WTC11 (cell line): ENCODE measurements at regions not wholly inside any gene's neighbourhood (a gene's known extent, or its start where the extent isn't known, plus 50 kb on each side); places are given as distances from the start of the nearest gene placed in this dataset.

Experiments used
- ATAC-seq: fragments of 200-7000 bp; cut with Tn5 transposase; 2 replicates; pipeline ENCODE4 v1.10.0; 2021; ENCODE audit warnings: mild to moderate bottlenecking, moderate library complexity
- CTCF ChIA-PET: fragments of 300-600 bp; sonication (Branson Sonifier 250); formaldehyde crosslinking; loops from one replicate; lab custom pipeline; 2021; ENCODE audit warnings: antibody characterized with exemption; lab: Charles Lee
- POLR2A ChIA-PET: fragments of 350-600 bp; sonication (Branson Sonifier 250); formaldehyde crosslinking; loops from one replicate; lab custom pipeline; 2021; ENCODE audit warnings: antibody characterized with exemption; lab: Charles Lee
- DNase-seq: peaks from one replicate; pipeline ENCODE4 v3.0.0; 2021; ENCODE audit warnings: low spot score
- H3K27ac Mint-ChIP-seq: 2 replicates; pipeline ENCODE4 v1.8.0; 2021; ENCODE audit warnings: mixed read lengths
- H3K27me3 Mint-ChIP-seq: 2 replicates; pipeline ENCODE4 v1.8.0; 2021; ENCODE audit warnings: low read depth, mild to moderate bottlenecking, moderate library complexity, mixed read lengths
- H3K36me3 Mint-ChIP-seq: 2 replicates; pipeline ENCODE4 v1.8.0; 2021; ENCODE audit warnings: mixed read lengths
- H3K4me1 Mint-ChIP-seq: 2 replicates; pipeline ENCODE4 v1.8.0; 2022; ENCODE audit warnings: mixed read lengths
- H3K4me3 Mint-ChIP-seq: 2 replicates; pipeline ENCODE4 v1.8.0; 2021; ENCODE audit warnings: mild to moderate bottlenecking, moderate library complexity, mixed read lengths
- H3K9me3 Mint-ChIP-seq: 2 replicates; pipeline ENCODE4 v1.8.0; 2021; ENCODE audit warnings: mixed read lengths
- EMX1 ChIP-seq: fragments of 250-450 bp; sonication (Bioruptor Pico); IDR thresholded peaks from 2 replicates; pipeline ENCODE4 v1.8.0; 2021; ENCODE audit warnings: mild to moderate bottlenecking
- FOXJ3 ChIP-seq: sonication (generic); formaldehyde crosslinking; IDR thresholded peaks from 2 replicates; pipeline ENCODE4 v1.9.0; 2021; ENCODE audit warnings: missing genetic modification reagents, mild to moderate bottlenecking, borderline replicate concordance
- FOXK1 ChIP-seq: sonication (generic); formaldehyde crosslinking; IDR thresholded peaks from 2 replicates; pipeline ENCODE4 v1.8.0; 2022; ENCODE audit warnings: mild to moderate bottlenecking, moderate library complexity, missing genetic modification reagents
- FOXP1 ChIP-seq: sonication (generic); formaldehyde crosslinking; IDR thresholded peaks from 2 replicates; pipeline ENCODE4 v1.8.0; 2022; ENCODE audit warnings: missing genetic modification reagents, mild to moderate bottlenecking, moderate library complexity, borderline replicate concordance
- IRF2 ChIP-seq: sonication (generic); formaldehyde crosslinking; IDR thresholded peaks from 2 replicates; pipeline ENCODE4 v1.8.0; 2022; ENCODE audit warnings: low read depth, missing genetic modification reagents, borderline replicate concordance
- KAT7 ChIP-seq: sonication (generic); formaldehyde crosslinking; IDR thresholded peaks from 2 replicates; pipeline ENCODE4 v1.8.1; 2023; ENCODE audit warnings: missing genetic modification reagents, mild to moderate bottlenecking, borderline replicate concordance
- MYBL2 ChIP-seq: sonication (generic); formaldehyde crosslinking; IDR thresholded peaks from 2 replicates; pipeline ENCODE4 v1.8.1; 2023; ENCODE audit warnings: mild to moderate bottlenecking, moderate library complexity, missing genetic modification reagents
- NFATC4 ChIP-seq: fragments of 250-450 bp; sonication (Bioruptor Pico); IDR thresholded peaks from 2 replicates; pipeline ENCODE4 v1.9.0; 2021; ENCODE audit warnings: mild to moderate bottlenecking
- OVOL2 ChIP-seq: fragments of 250-450 bp; sonication (Bioruptor Pico); IDR thresholded peaks from 2 replicates; pipeline ENCODE4 v1.9.0; 2021; ENCODE audit warnings: mild to moderate bottlenecking, borderline replicate concordance
- PRRX2 ChIP-seq: fragments of 250-450 bp; sonication (Bioruptor Pico); IDR thresholded peaks from 2 replicates; pipeline ENCODE4 v1.8.0; 2021; ENCODE audit warnings: mild to moderate bottlenecking
- RELA ChIP-seq: sonication (generic); formaldehyde crosslinking; IDR thresholded peaks from 2 replicates; pipeline ENCODE4 v1.8.1; 2022; ENCODE audit warnings: missing genetic modification reagents, mild to moderate bottlenecking, borderline replicate concordance
- SMAD4 ChIP-seq: sonication (generic); formaldehyde crosslinking; IDR thresholded peaks from 2 replicates; pipeline ENCODE4 v1.8.0; 2022; ENCODE audit warnings: mild to moderate bottlenecking, missing genetic modification reagents
- SOX15 ChIP-seq: fragments of 250-450 bp; sonication (Bioruptor Pico); IDR thresholded peaks from 2 replicates; pipeline ENCODE4 v1.9.0; 2021; ENCODE audit warnings: mild to moderate bottlenecking
- SP1 ChIP-seq: sonication (generic); formaldehyde crosslinking; conservative IDR thresholded peaks from 2 replicates; pipeline ENCODE4 v1.8.1; 2022; ENCODE audit warnings: missing genetic modification reagents
- TEAD1 ChIP-seq: sonication (generic); formaldehyde crosslinking; IDR thresholded peaks from 2 replicates; pipeline ENCODE4 v1.8.0; 2022; ENCODE audit warnings: mild to moderate bottlenecking, missing genetic modification reagents
- TF ChIP-seq, protein P1 (sequence below): sonication (generic); formaldehyde crosslinking; conservative IDR thresholded peaks from 2 replicates; pipeline ENCODE4 v1.8.1; 2022; ENCODE audit warnings: mild to moderate bottlenecking, missing genetic modification reagents
- TF ChIP-seq, protein P2 (sequence below): sonication (generic); formaldehyde crosslinking; IDR thresholded peaks from 2 replicates; pipeline ENCODE4 v1.8.0; 2023; ENCODE audit warnings: missing genetic modification reagents
- TF ChIP-seq, protein P3 (sequence below): sonication (generic); formaldehyde crosslinking; IDR thresholded peaks from 2 replicates; pipeline ENCODE4 v1.8.1; 2022; ENCODE audit warnings: low read depth, mild to moderate bottlenecking, moderate library complexity, missing genetic modification reagents, borderline replicate concordance
- TF ChIP-seq, protein P4 (sequence below): sonication (generic); formaldehyde crosslinking; IDR thresholded peaks from 2 replicates; pipeline ENCODE4 v1.8.1; 2022; ENCODE audit warnings: low read depth, missing genetic modification reagents, borderline replicate concordance
- TF ChIP-seq, protein P5 (sequence below): sonication (generic); formaldehyde crosslinking; IDR thresholded peaks from 2 replicates; pipeline ENCODE4 v1.8.0; 2022; ENCODE audit warnings: mild to moderate bottlenecking, missing genetic modification reagents
- TF ChIP-seq, protein P6 (sequence below): sonication (generic); formaldehyde crosslinking; conservative IDR thresholded peaks from 2 replicates; pipeline ENCODE4 v1.8.1; 2023; ENCODE audit warnings: mild to moderate bottlenecking, low read depth, missing genetic modification reagents, moderate library complexity
- TF ChIP-seq, protein P7 (sequence below): sonication (generic); formaldehyde crosslinking; IDR thresholded peaks from 2 replicates; pipeline ENCODE4 v1.8.1; 2023; ENCODE audit warnings: mild to moderate bottlenecking, missing genetic modification reagents

DNA sequence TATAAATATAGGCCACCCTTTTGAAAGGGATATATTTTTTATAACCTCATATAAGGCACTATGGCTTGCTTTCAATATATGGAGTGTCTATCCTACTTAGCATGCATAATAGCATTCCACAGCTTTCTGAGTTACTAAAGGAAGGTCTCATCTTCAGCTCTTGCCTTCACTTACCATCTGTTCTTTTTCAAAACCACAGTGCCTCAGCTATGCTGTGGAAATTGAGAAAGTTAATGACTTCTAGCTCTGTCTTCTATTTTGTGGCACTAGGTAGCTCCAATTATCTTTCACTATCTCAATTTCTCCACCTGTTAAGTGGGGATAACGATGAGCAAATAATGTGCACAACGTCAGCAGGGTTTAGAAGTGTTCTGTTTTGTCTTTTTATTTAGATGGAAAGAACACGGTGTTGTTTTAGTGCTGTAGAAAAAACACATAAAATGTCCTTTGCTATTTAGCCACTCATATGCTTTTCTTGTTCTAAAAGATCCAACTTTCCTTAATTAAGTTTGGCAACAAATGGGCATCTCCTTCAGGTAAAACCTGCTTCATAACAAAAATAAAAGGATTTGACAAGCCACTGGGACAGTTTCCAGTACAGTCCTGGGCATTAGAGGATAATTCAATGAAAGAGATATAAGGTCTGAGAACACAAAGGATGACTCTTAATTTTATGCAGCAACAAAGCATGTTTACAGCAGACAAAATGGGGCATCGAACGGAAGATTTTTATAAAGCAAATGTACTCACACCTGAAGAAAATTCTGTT, 462.0 kb upstream of the SYT1 start (continued):
- TF ChIP-seq PRRX2 (CRISPR knock-in tag) (no peak), SMAD4 (CRISPR knock-in tag) (no peak)

DNA sequence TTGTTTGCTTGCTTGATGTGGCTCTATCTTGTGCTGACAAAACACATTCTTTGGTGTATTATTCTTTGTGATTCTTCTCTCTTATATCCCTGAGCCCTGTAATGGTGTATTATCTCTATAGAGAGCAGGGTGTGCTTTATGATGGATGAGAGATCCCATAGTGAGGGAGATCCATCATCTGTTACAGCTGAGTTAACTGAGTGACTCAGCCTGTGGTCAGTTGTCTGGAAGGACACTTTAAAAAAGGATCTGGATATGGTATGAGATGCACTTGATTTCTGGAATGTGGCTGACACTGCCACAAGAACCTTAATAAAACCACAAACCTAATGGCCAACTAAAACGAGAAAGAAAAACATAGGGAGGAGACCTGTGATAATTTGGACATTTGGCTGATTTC, 461.4 kb upstream of the SYT1 start:
- no peak for DNase-seq
- H3K4me1 Mint-ChIP-seq: peaks cover 36% of the 10 kb centered on the region
- TF ChIP-seq, protein P1, sequence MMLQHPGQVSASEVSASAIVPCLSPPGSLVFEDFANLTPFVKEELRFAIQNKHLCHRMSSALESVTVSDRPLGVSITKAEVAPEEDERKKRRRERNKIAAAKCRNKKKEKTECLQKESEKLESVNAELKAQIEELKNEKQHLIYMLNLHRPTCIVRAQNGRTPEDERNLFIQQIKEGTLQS (CRISPR knock-in tag): no peak
- TF ChIP-seq RELA (CRISPR knock-in tag) (no peak), SOX15 (CRISPR knock-in tag) (no peak), FOXP1 (CRISPR knock-in tag) (no peak), FOXJ3 (no peak), IRF2 (CRISPR knock-in tag) (no peak), MYBL2 (CRISPR knock-in tag) (no peak), OVOL2 (CRISPR knock-in tag) (no peak), TEAD1 (CRISPR knock-in tag) (no peak), KAT7 (no peak), NFATC4 (CRISPR knock-in tag) (no peak), FOXK1 (CRISPR knock-in tag) (no peak), SP1 (CRISPR knock-in tag) (no peak), EMX1 (no peak)
- TF ChIP-seq, protein P2, sequence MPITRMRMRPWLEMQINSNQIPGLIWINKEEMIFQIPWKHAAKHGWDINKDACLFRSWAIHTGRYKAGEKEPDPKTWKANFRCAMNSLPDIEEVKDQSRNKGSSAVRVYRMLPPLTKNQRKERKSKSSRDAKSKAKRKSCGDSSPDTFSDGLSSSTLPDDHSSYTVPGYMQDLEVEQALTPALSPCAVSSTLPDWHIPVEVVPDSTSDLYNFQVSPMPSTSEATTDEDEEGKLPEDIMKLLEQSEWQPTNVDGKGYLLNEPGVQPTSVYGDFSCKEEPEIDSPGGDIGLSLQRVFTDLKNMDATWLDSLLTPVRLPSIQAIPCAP (CRISPR knock-in tag): no peak
- TF ChIP-seq, protein P3, sequence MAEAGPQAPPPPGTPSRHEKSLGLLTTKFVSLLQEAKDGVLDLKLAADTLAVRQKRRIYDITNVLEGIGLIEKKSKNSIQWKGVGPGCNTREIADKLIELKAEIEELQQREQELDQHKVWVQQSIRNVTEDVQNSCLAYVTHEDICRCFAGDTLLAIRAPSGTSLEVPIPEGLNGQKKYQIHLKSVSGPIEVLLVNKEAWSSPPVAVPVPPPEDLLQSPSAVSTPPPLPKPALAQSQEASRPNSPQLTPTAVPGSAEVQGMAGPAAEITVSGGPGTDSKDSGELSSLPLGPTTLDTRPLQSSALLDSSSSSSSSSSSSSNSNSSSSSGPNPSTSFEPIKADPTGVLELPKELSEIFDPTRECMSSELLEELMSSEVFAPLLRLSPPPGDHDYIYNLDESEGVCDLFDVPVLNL (CRISPR knock-in tag): no peak
- TF ChIP-seq, protein P4, sequence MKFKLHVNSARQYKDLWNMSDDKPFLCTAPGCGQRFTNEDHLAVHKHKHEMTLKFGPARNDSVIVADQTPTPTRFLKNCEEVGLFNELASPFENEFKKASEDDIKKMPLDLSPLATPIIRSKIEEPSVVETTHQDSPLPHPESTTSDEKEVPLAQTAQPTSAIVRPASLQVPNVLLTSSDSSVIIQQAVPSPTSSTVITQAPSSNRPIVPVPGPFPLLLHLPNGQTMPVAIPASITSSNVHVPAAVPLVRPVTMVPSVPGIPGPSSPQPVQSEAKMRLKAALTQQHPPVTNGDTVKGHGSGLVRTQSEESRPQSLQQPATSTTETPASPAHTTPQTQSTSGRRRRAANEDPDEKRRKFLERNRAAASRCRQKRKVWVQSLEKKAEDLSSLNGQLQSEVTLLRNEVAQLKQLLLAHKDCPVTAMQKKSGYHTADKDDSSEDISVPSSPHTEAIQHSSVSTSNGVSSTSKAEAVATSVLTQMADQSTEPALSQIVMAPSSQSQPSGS (CRISPR knock-in tag): no peak
- TF ChIP-seq, protein P5, sequence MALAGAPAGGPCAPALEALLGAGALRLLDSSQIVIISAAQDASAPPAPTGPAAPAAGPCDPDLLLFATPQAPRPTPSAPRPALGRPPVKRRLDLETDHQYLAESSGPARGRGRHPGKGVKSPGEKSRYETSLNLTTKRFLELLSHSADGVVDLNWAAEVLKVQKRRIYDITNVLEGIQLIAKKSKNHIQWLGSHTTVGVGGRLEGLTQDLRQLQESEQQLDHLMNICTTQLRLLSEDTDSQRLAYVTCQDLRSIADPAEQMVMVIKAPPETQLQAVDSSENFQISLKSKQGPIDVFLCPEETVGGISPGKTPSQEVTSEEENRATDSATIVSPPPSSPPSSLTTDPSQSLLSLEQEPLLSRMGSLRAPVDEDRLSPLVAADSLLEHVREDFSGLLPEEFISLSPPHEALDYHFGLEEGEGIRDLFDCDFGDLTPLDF (CRISPR knock-in tag): no peak
- TF ChIP-seq, protein P6, sequence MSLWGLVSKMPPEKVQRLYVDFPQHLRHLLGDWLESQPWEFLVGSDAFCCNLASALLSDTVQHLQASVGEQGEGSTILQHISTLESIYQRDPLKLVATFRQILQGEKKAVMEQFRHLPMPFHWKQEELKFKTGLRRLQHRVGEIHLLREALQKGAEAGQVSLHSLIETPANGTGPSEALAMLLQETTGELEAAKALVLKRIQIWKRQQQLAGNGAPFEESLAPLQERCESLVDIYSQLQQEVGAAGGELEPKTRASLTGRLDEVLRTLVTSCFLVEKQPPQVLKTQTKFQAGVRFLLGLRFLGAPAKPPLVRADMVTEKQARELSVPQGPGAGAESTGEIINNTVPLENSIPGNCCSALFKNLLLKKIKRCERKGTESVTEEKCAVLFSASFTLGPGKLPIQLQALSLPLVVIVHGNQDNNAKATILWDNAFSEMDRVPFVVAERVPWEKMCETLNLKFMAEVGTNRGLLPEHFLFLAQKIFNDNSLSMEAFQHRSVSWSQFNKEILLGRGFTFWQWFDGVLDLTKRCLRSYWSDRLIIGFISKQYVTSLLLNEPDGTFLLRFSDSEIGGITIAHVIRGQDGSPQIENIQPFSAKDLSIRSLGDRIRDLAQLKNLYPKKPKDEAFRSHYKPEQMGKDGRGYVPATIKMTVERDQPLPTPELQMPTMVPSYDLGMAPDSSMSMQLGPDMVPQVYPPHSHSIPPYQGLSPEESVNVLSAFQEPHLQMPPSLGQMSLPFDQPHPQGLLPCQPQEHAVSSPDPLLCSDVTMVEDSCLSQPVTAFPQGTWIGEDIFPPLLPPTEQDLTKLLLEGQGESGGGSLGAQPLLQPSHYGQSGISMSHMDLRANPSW (CRISPR knock-in tag): no peak
- TF ChIP-seq, protein P7, sequence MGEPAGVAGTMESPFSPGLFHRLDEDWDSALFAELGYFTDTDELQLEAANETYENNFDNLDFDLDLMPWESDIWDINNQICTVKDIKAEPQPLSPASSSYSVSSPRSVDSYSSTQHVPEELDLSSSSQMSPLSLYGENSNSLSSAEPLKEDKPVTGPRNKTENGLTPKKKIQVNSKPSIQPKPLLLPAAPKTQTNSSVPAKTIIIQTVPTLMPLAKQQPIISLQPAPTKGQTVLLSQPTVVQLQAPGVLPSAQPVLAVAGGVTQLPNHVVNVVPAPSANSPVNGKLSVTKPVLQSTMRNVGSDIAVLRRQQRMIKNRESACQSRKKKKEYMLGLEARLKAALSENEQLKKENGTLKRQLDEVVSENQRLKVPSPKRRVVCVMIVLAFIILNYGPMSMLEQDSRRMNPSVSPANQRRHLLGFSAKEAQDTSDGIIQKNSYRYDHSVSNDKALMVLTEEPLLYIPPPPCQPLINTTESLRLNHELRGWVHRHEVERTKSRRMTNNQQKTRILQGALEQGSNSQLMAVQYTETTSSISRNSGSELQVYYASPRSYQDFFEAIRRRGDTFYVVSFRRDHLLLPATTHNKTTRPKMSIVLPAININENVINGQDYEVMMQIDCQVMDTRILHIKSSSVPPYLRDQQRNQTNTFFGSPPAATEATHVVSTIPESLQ (CRISPR knock-in tag): no peak
- TF ChIP-seq, all 79 proteins: peak for 0
- Mint-ChIP-seq H3K9me3 (no peaks in the 10 kb centered on the region), H3K36me3 (no peaks in the 10 kb centered on the region), H3K27me3 (no peaks in the 10 kb centered on the region; the same call in 1 of the 2 replicates), H3K27ac (no peak overlapping the region), H3K4me3 (no peak overlapping the region)
- no peak; the same call in 1 of the 2 replicates for ATAC-seq
- ChIA-PET CTCF (no interaction called here), POLR2A (no interaction called here)
